IMR-90 (cell line): ENCODE measurements at regions not wholly inside any gene's neighbourhood (a gene's known extent, or its start where the extent isn't known, plus 50 kb on each side); places are given as distances from the start of the nearest gene placed in this dataset.

Experiments
- ATAC-seq: fragments of 200-7000 bp; cut with Tn5 transposase; 2 replicates; pipeline ENCODE4 v1.9.1; 2020; ENCODE audit warnings: low read depth, mild to moderate bottlenecking, moderate library complexity
- BruUV-seq: library from RNA; stranded (reverse); fragments of 400-500 nt; replicated peaks from 2 replicates; lab custom pipeline; 2021; lab: Mats Ljungman, UMichigan
- CTCF ChIA-PET: fragments of 300-600 bp; formaldehyde crosslinking; extraction: SDS; loops from one replicate; lab custom pipeline; 2021; ENCODE audit warnings: antibody characterized with exemption; lab: Yijun Ruan, JAX
- POLR2A ChIA-PET: fragments of 300-600 bp; sonication (Branson Sonifier 250); formaldehyde crosslinking; loops from one replicate; lab custom pipeline; 2022; ENCODE audit warnings: antibody characterized with exemption; ENCODE audit not compliant: unreplicated experiment; lab: Charles Lee
- DNase-seq: peaks from one replicate; pipeline ENCODE4 v3.0.0; 2013
- H2AFZ ChIP-seq: replicated peaks from 2 replicates; pipeline ENCODE3; 2013; ENCODE audit warnings: low read length, mild to moderate bottlenecking; ENCODE audit not compliant: poor library complexity
- H2AK5ac ChIP-seq: 2 replicates; pipeline ENCODE4 v1.6.1; 2013; ENCODE audit warnings: low read depth, low read length, inconsistent platforms
- H2AK9ac ChIP-seq: replicated peaks from 2 replicates; pipeline ENCODE3; 2013; ENCODE audit warnings: mild to moderate bottlenecking, low read depth, low read length, moderate library complexity; ENCODE audit not compliant: poor library complexity
- H2BK120ac ChIP-seq: 2 replicates; pipeline ENCODE4 v1.6.1; 2013; ENCODE audit warnings: low read depth, low read length, inconsistent platforms
- H2BK15ac ChIP-seq: 3 replicates; pipeline ENCODE4 v1.6.1; 2013; ENCODE audit warnings: low read depth, low read length, inconsistent platforms
- H2BK20ac ChIP-seq: 2 replicates; pipeline ENCODE4 v1.6.1; 2013; ENCODE audit warnings: low read depth, mild to moderate bottlenecking, inconsistent platforms, low read length, moderate library complexity
- H2BK5ac ChIP-seq: 2 replicates; pipeline ENCODE4 v1.6.1; 2013; ENCODE audit warnings: mild to moderate bottlenecking, low read depth, low read length, inconsistent platforms; ENCODE audit not compliant: poor library complexity, severe bottlenecking
- H3K14ac ChIP-seq: replicated peaks from 2 replicates; pipeline ENCODE4 v1.6.1; 2013; ENCODE audit warnings: low read depth, low read length, inconsistent platforms
- H3K18ac ChIP-seq: 2 replicates; pipeline ENCODE4 v1.6.1; 2013; ENCODE audit warnings: low read depth, low read length, control low read depth
- H3K23ac ChIP-seq: 2 replicates; pipeline ENCODE4 v1.6.1; 2013; ENCODE audit warnings: low read depth, low read length, inconsistent platforms
- H3K27ac ChIP-seq: 2 replicates; pipeline ENCODE4 v1.5.1; 2013; ENCODE audit warnings: mild to moderate bottlenecking, control low read depth, low read length; ENCODE audit not compliant: insufficient read depth
- H3K27me3 ChIP-seq: 2 replicates; pipeline ENCODE4 v1.6.1; 2013; ENCODE audit warnings: low read length; ENCODE audit not compliant: control insufficient read depth, insufficient read depth
- H3K36me3 ChIP-seq: 2 replicates; pipeline ENCODE4 v1.6.1; 2013; ENCODE audit warnings: low read length, mixed read lengths; ENCODE audit not compliant: control insufficient read depth, insufficient read depth
- H3K4ac ChIP-seq: 2 replicates; pipeline ENCODE4 v1.6.1; 2013; ENCODE audit warnings: low read depth, low read length, inconsistent platforms
- H3K4me1 ChIP-seq: 2 replicates; pipeline ENCODE4 v1.6.1; 2013; ENCODE audit warnings: low read length, mixed read lengths; ENCODE audit not compliant: control insufficient read depth, insufficient read depth
- H3K4me2 ChIP-seq: 2 replicates; pipeline ENCODE4 v1.6.1; 2013; ENCODE audit warnings: low read depth, mild to moderate bottlenecking, control low read depth, low read length, moderate library complexity
- H3K4me3 ChIP-seq: 2 replicates; pipeline ENCODE4 v1.5.1; 2013; ENCODE audit warnings: low read depth, mild to moderate bottlenecking, control low read depth, low read length, moderate library complexity; ENCODE audit not compliant: insufficient read depth
- H3K56ac ChIP-seq: 2 replicates; pipeline ENCODE4 v1.6.1; 2013; ENCODE audit warnings: low read length, inconsistent platforms; ENCODE audit not compliant: insufficient read depth; ENCODE audit errors: extremely low read depth
- H3K79me1 ChIP-seq, 2 experiments: 2 replicates each; pipeline ENCODE4 v1.6.1; 2013; ENCODE audit warnings: low read length in 2 of 2, inconsistent platforms in 1 of 2, low read depth in 1 of 2
- H3K9ac ChIP-seq: 2 replicates; pipeline ENCODE4 v1.6.1; 2013; ENCODE audit warnings: low read depth, low read length, control low read depth
- H3K9me1 ChIP-seq: 2 replicates; pipeline ENCODE4 v1.6.1; 2013; ENCODE audit warnings: low read length, inconsistent platforms; ENCODE audit not compliant: insufficient read depth
- H3K9me3 ChIP-seq: 2 replicates; pipeline ENCODE4 v1.6.1; 2013; ENCODE audit warnings: low read length; ENCODE audit not compliant: control insufficient read depth, insufficient read depth
- H4K20me1 ChIP-seq: 2 replicates; pipeline ENCODE4 v1.6.1; 2013; ENCODE audit warnings: low read length, inconsistent platforms; ENCODE audit not compliant: insufficient read depth
- H4K5ac ChIP-seq: 2 replicates; pipeline ENCODE4 v1.6.1; 2013; ENCODE audit warnings: mild to moderate bottlenecking, low read depth, low read length, control low read depth
- H4K8ac ChIP-seq, 2 experiments: 2 replicates each; pipeline ENCODE4 v1.6.1; 2013; ENCODE audit warnings: low read depth in 2 of 2, low read length in 2 of 2, control low read depth in 1 of 2, inconsistent platforms in 1 of 2
- H4K91ac ChIP-seq: 2 replicates; pipeline ENCODE4 v1.6.1; 2013; ENCODE audit warnings: low read depth, low read length, inconsistent platforms; ENCODE audit not compliant: insufficient read depth
- MXI1 ChIP-seq: IDR thresholded peaks from 2 replicates; pipeline ENCODE4 v1.6.1; 2012; ENCODE audit warnings: low read depth, mild to moderate bottlenecking, low read length, moderate library complexity, borderline replicate concordance
- NFE2L2 ChIP-seq: fragments of 150-350 bp; IDR thresholded peaks from 2 replicates; pipeline ENCODE4 v1.6.1; 2016; ENCODE audit warnings: low read depth, mild to moderate bottlenecking, low read length
- RAD21 ChIP-seq: IDR thresholded peaks from 2 replicates; pipeline ENCODE4 v1.6.1; 2012; ENCODE audit warnings: low read length, improper control_type of control experiment
- RCOR1 ChIP-seq: IDR thresholded peaks from 2 replicates; pipeline ENCODE4 v1.6.1; 2012; ENCODE audit warnings: mild to moderate bottlenecking, low read length, improper control_type of control experiment; ENCODE audit not compliant: insufficient replicate concordance
- RFX5 ChIP-seq: IDR thresholded peaks from 2 replicates; pipeline ENCODE4 v1.8.0; 2012; ENCODE audit warnings: low read depth, mild to moderate bottlenecking, low read length, moderate library complexity
- SMC3 ChIP-seq: fragments of 150-350 bp; IDR thresholded peaks from 2 replicates; pipeline ENCODE4 v1.6.1; 2016; ENCODE audit warnings: low read depth, mild to moderate bottlenecking, antibody characterized with exemption, low read length, moderate library complexity
- WGBS, 2 experiments: methylation state at CpG; one replicate each; pipeline versions ENCODE4 v1.1.5 to v1.1.7; 2013; ENCODE audit warnings: missing lambda C conversion rate in 2 of 2; ENCODE audit not compliant: insufficient read length in 1 of 2; ENCODE audit errors: extremely low coverage in 2 of 2; 5-methylcytosine and 5-hydroxymethylcytosine counted together
- dilution Hi-C: fragments of 300-500 bp; cut with HindIII; formaldehyde crosslinking; loops from one replicate; pipeline ENCODE4 v1.14.3; 2018; ENCODE audit warnings: low sequenced_read_pairs; ENCODE audit not compliant: unreplicated experiment
- in situ Hi-C: fragments of 300-500 bp; cut with MboI; formaldehyde crosslinking; loops from 3 replicates; pipeline ENCODE4 v1.14.3; 2019; ENCODE audit warnings: low sequenced_read_pairs, inconsistent platforms, mixed read lengths
- intact Hi-C: fragments of 100-400 bp; cut with micrococcal nuclease; formaldehyde crosslinking; loops from 2 replicates; pipeline ENCODE4 v1.10.0; 2022

GRCh38 chr3:159629329-159630084 lies 359.1 kb upstream of the IL12A start (continued):
- TF ChIP-seq SMC3, result no peak

GRCh38 chr3:159631226-159631625 lies 357.4 kb upstream of the IL12A start:
- peaks cover 7% of the 10 kb centered on the region for H3K4me1 ChIP-seq
- H3K4ac ChIP-seq, result no peak overlapping the region
- H3K14ac ChIP-seq, result no peak overlapping the region
- DNase-seq (no peak), ATAC-seq (no peak)
- no peak overlapping the region for H2AFZ ChIP-seq
- H3K9me3 ChIP-seq, result no peaks in the 10 kb centered on the region
- H3K23ac ChIP-seq, result no peak overlapping the region
- no peak overlapping the region for H3K4me2 ChIP-seq
- H2BK120ac ChIP-seq, result no peak overlapping the region
- no peak overlapping the region for H4K8ac ChIP-seq
- intact Hi-C loops, result no loop called here
- WGBS, 2 experiments, result no CpG with 5 or more reads among the region's 1 CpG
- no peak overlapping the region for H2BK15ac ChIP-seq
- no peaks in the 10 kb centered on the region for H3K27me3 ChIP-seq
- in situ Hi-C loops, result no loop called here
- no peak overlapping the region for H2BK20ac ChIP-seq
- H4K91ac ChIP-seq, result no peak overlapping the region
- no peak overlapping the region for H2BK5ac ChIP-seq
- H3K9ac ChIP-seq, result no peak overlapping the region
- peaks cover 2% of the 10 kb centered on the region; the same call in 1 of the 2 replicates for H3K9me1 ChIP-seq
- ChIA-PET CTCF (no interaction called here), POLR2A (interaction anchor here (0.5 kb wide), 1 partner anchor 58 kb away, joined by 5 read pairs; no protein-coding TSS in a partner anchor)
- no peak overlapping the region for H4K5ac ChIP-seq
- H4K20me1 ChIP-seq, result no peaks in the 10 kb centered on the region
- BruUV-seq, result no TSS peak
- H3K56ac ChIP-seq, result no peak overlapping the region
- H2AK5ac ChIP-seq, result no peak overlapping the region
- no peak overlapping the region for H3K4me3 ChIP-seq
- no peak overlapping the region for H2AK9ac ChIP-seq
- TF ChIP-seq RAD21 (no peak), RCOR1 (no peak), NFE2L2 (no peak), MXI1 (no peak), RFX5 (no peak), SMC3 (no peak)
- no peaks in the 10 kb centered on the region for H3K36me3 ChIP-seq
- H3K79me1 ChIP-seq, result no peaks in the 10 kb centered on the region
- dilution Hi-C loops, result no loop called here
- no peak overlapping the region for H3K27ac ChIP-seq
- H3K18ac ChIP-seq, result no peak overlapping the region
